DOHH2 (cell line): ENCODE measurements at regions not wholly inside any gene's neighbourhood (a gene's known extent, or its start where the extent isn't known, plus 50 kb on each side); places are given as distances from the start of the nearest gene placed in this dataset.

Source experiments
- H3F3A ChIP-seq: fragments of 200-600 bp; sonication (generic), shearing (Covaris generic); 2 replicates; pipeline ENCODE4 v1.6.0; 2016; ENCODE audit warnings: antibody characterized with exemption, mild to moderate bottlenecking; ENCODE audit not compliant: control insufficient read depth, insufficient read depth
- H3K27ac ChIP-seq: fragments of 200-600 bp; sonication (generic); 2 replicates; pipeline ENCODE4 v1.5.1; 2014; ENCODE audit warnings: low read depth, mild to moderate bottlenecking, low read length, moderate library complexity
- H3K27me3 ChIP-seq: fragments of 200-600 bp; sonication (generic); 2 replicates; pipeline ENCODE4 v1.6.1; 2014; ENCODE audit warnings: mild to moderate bottlenecking, low read length, mixed read lengths; ENCODE audit not compliant: control insufficient read depth
- H3K36me3 ChIP-seq: fragments of 200-600 bp; sonication (generic); 2 replicates; pipeline ENCODE4 v1.6.1; 2014; ENCODE audit warnings: mild to moderate bottlenecking, low read length, moderate library complexity, mixed read lengths; ENCODE audit not compliant: control insufficient read depth
- H3K4me1 ChIP-seq: fragments of 200-600 bp; sonication (generic); 2 replicates; pipeline ENCODE4 v1.6.1; 2014; ENCODE audit warnings: mild to moderate bottlenecking, low read length, mixed read lengths; ENCODE audit not compliant: control insufficient read depth
- H3K4me2 ChIP-seq: fragments of 200-600 bp; sonication (generic); 2 replicates; pipeline ENCODE4 v1.6.0; 2014; ENCODE audit warnings: mild to moderate bottlenecking, low read length, moderate library complexity
- H3K4me3 ChIP-seq: fragments of 200-600 bp; sonication (generic); 2 replicates; pipeline ENCODE4 v1.5.1; 2014; ENCODE audit warnings: mild to moderate bottlenecking, low read length, mixed read lengths
- H3K79me2 ChIP-seq: fragments of 200-600 bp; sonication (generic); 2 replicates; pipeline ENCODE4 v1.6.1; 2014; ENCODE audit warnings: mild to moderate bottlenecking, low read length, mixed read lengths; ENCODE audit not compliant: control insufficient read depth
- H3K9me2 ChIP-seq: fragments of 200-600 bp; sonication (generic); replicated peaks from 2 replicates; pipeline ENCODE4 v1.6.1; 2014; ENCODE audit warnings: mild to moderate bottlenecking, low read length, mixed read lengths; ENCODE audit not compliant: control insufficient read depth
- H3K9me3 ChIP-seq: fragments of 200-600 bp; sonication (generic); 2 replicates; pipeline ENCODE4 v1.6.1; 2014; ENCODE audit warnings: antibody characterized with exemption, low read length, mixed read lengths; ENCODE audit not compliant: control insufficient read depth, insufficient read depth
- H4K20me1 ChIP-seq: fragments of 200-600 bp; sonication (generic); 2 replicates; pipeline ENCODE4 v1.6.0; 2014; ENCODE audit warnings: low read depth, mild to moderate bottlenecking, antibody characterized with exemption, low read length, moderate library complexity; ENCODE audit not compliant: control insufficient read depth, insufficient read depth
- CTCF ChIP-seq: fragments of 200-600 bp; sonication (generic); IDR thresholded peaks from one replicate; pipeline ENCODE4 v1.5.1; 2014; ENCODE audit warnings: antibody characterized with exemption, mild to moderate bottlenecking, low read depth, low read length; ENCODE audit not compliant: poor library complexity, severe bottlenecking
- EZH2phosphoT487 ChIP-seq: fragments of 200-600 bp; sonication (generic); IDR thresholded peaks from 2 replicates; pipeline ENCODE4 v1.6.1; 2017; ENCODE audit warnings: borderline replicate concordance, mild to moderate bottlenecking, antibody characterized with exemption, low read length, moderate library complexity, mixed read lengths

DNA sequence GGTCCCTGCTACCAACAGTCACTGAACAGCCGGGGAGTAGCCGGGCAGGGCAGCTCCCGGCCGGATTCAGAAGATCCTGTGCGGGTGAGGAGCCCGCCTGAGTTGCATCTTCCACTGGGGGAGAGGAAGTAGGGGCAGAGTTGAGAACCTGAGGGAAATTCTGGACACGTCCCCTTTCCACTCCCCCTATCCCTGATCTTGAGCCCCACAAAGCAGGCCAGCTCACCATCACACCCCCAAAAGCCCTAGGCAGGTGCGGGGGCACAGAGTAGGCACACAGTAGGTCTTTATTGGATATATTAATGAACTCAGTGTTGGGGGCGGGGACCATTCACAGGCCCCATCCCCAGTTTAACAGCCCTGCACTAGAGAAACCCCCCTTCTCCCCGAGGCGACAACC, 81.9 kb upstream of the UXS1 start:
- H3K27me3 ChIP-seq = no peaks in the 10 kb centered on the region
- H3K9me2 ChIP-seq = no peaks in the 10 kb centered on the region
- no peaks in the 10 kb centered on the region for H3K79me2 ChIP-seq
- no peaks in the 10 kb centered on the region for H4K20me1 ChIP-seq
- no peak overlapping the region for H3K4me2 ChIP-seq
- no peaks in the 10 kb centered on the region for H3K9me3 ChIP-seq
- H3K4me1 ChIP-seq = no peaks in the 10 kb centered on the region
- no peak overlapping the region for H3K27ac ChIP-seq
- TF ChIP-seq EZH2phosphoT487 = no peak
- no peak for TF ChIP-seq CTCF
- H3F3A ChIP-seq = no peaks in the 10 kb centered on the region
- no peaks in the 10 kb centered on the region for H3K36me3 ChIP-seq
- H3K4me3 ChIP-seq = no peak overlapping the region

- TF ChIP-seq EZH2phosphoT487 (no peak), CTCF (no peak)
- H3K4me1 ChIP-seq = no peaks in the 10 kb centered on the region
- no peaks in the 10 kb centered on the region for H4K20me1 ChIP-seq
- H3K9me3 ChIP-seq = no peaks in the 10 kb centered on the region
- no peaks in the 10 kb centered on the region for H3F3A ChIP-seq
- no peaks in the 10 kb centered on the region for H3K79me2 ChIP-seq
- H3K4me2 ChIP-seq = no peak overlapping the region
- no peaks in the 10 kb centered on the region for H3K9me2 ChIP-seq
- no peak overlapping the region for H3K27ac ChIP-seq
- H3K36me3 ChIP-seq = no peaks in the 10 kb centered on the region
- no peaks in the 10 kb centered on the region for H3K27me3 ChIP-seq
- no peak overlapping the region for H3K4me3 ChIP-seq
Measured at GRCh38 chr2:106274668-106275067, 80.6 kb upstream of the UXS1 start.

DNA sequence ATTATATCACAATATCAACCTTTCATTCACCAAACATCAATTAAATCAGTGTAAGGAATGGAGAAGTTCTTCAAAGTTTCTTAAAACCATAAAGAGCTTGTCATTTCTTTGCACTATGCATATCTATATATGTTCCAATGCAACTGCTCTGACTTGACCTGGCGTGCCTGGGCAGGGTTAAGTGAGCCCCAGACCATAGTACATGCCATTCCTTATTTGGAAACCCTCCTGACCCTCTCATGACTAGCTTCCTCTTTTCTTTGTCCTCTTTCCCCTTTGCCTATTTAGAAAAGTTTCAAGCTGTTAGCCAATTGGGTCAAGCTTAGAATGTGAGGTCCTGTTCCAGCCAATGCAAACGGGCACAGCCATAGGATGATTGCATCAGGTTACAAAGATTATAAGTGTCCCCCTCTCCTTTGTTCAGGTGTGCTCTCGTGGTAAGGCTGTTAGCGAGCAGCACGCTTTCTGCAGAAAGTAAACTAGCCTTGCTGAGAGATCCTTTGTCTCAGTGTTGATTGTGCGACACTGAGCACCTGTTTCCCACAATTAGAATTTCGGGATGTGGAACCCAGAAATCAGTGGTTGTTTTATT, 78.2 kb upstream of the UXS1 start:
- Histone ChIP-seq H4K20me1 (no peaks in the 10 kb centered on the region), H3K79me2 (no peaks in the 10 kb centered on the region), H3K4me2 (no peak overlapping the region), H3K27me3 (no peaks in the 10 kb centered on the region), H3K9me2 (no peaks in the 10 kb centered on the region), H3K27ac (no peak overlapping the region), H3K4me1 (no peaks in the 10 kb centered on the region), H3K9me3 (no peaks in the 10 kb centered on the region), H3F3A (no peaks in the 10 kb centered on the region), H3K4me3 (no peak overlapping the region), H3K36me3 (no peaks in the 10 kb centered on the region)
- TF ChIP-seq EZH2phosphoT487 (no peak), CTCF (no peak)
